HG03460 (cell line): ENCODE measurements at regions not wholly inside any gene's neighbourhood (a gene's known extent, or its start where the extent isn't known, plus 50 kb on each side); places are given as distances from the start of the nearest gene placed in this dataset.

ENCODE experiments used
- ATAC-seq: cut with Tn5 transposase; IDR thresholded peaks from one replicate; pipeline ENCODE4 v1.9.1; 2021; ENCODE audit not compliant: unreplicated experiment

DNA sequence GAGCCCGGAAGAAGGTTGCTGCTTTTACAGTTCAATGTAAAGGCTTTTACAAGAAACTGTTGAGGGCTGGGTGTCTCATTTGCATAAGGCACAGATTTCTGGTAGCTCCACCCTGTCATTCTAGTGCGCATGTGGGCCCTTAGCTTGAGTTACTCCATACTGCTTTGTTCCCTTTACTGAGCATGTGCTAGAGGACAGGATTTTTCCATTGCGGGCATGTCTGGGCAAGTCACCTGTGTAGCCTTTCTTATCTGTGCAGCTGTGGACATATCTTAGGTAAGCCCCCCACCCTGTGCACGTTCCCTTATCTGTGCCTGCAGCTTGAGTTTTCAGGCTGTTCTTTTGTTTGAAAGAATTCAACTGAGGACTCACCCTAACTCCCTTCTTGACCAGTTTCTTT is 56.2 kb upstream of the ARHGAP5 start:
- no peak for ATAC-seq

DNA sequence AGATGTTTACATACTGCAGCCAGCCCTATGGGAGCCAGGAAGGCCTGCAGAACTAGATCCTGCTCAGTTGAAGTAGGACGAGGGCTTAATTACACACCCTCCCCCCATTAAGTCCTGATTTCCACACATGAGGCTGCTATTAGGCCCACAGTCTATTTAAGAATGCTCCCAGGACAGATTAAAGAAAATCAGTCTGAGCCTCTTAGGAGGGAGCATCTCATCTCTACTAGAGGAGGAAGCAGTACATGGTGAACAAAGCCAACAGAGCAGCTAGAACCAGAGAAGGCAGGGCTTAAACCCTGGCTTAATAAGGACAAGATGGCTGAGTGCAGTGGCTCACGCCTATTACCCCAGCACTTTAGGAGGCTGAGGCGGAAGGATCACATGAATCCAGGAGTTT is 55.8 kb upstream of the ARHGAP5 start:
- ATAC-seq, result no peak

DNA sequence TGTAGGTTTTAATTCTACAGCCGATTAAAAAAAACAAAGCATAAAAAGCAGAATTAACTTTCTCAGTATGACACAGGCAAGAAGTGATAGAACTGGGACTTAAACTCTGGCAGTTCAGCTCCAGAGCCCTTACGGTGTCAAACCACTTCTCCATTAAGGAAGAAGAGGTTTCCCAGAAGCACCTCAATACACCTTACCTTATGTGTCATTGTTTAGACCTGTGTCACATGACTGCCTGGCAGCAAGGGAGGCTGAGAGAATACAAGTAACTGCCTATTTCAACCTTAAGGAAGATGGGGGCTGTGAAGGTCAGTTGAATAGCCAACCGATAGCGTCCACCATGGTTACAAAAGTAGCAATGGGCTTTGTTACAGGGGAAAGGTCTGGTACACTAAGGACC is 54.6 kb upstream of the ARHGAP5 start:
- no peak for ATAC-seq

DNA sequence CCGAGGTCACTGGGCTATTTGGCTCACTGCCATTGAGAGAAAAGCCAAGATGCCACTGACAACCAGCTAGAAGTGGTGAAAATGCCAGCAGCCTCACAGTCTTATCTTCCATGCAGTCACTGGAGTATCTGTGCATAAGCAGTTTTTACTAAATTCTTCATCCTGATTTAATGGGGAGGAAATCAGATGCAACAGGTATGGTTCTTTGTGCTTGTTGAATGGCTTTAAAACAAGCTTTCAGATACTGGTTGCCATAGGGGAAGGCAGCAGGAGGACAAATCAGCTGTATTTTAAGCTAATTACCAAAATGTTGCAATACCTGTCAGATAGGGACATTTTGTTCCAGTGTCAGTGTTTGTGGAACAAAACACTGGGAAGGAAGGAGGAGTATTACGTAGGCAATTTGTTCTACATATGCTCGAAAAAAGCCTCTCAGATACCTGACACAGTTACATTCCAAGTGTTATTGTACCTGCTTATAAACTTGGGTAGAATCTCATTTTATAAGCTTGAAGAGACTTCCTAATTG is 54.1 kb upstream of the ARHGAP5 start:
- no peak for ATAC-seq

DNA sequence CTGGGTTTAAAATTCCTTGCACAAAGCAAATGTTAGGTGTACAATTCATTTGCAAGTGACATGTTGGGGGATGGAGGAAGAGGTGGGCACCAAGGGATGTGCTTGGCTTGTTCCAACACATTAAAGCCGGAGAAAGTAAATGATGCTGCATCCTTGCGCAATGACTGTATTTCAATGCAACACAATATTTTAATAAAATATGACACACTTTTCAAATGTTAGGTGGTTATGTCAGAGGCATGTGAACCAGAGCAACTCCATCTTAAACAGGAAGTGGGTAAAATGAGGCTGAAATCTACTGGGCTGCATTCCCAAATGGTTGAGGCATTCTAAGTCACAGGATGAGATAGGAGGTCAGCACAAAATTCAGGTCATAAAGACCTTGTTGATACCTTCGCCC is 53.6 kb upstream of the ARHGAP5 start:
- no peak for ATAC-seq

DNA sequence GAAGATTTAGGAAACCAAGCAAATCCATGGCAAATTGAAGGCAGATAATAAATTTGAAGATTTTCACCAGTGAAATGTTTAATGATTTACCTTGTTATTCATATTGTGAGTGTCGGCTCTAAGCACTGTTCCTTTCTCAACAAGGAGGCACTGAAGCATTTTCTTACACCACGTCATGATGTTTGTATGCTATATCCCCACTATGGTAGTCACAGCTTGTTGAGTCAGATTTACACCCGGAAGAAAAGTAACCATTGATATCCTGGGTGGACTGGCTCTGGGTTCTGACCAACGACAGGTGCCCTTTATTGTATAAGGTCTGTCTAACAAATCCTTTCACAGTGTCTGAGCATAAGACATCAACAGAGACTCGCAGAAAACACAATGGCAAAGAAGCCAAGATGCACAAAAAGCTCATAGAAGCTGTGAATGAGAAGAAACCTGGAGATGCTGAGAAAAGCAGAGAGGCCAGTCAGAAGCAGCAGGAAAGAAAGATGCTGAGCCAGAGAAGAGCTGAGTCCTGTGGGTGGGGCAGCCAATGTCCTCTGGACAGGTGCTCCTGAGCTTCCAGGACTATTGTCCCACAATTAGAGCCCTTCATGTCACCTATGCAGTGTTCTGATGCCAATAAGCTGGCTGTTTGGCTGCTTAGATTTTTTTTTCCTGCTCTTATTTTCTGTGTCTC is 49.7 kb upstream of the ARHGAP5 start:
- no peak for ATAC-seq
